IPS DF 6.9 (cell line): ENCODE measurements at regions not wholly inside any gene's neighbourhood (a gene's known extent, or its start where the extent isn't known, plus 50 kb on each side); places are given as distances from the start of the nearest gene placed in this dataset.

ENCODE experiments used
- DNase-seq: peaks from one replicate; pipeline ENCODE4 v3.0.0-alpha.2; 2013; ENCODE audit warnings: low read depth, low spot score
- H3K27ac ChIP-seq: one replicate; pipeline ENCODE4 v1.5.1; 2013; ENCODE audit warnings: low read length, control low read depth
- H3K27me3 ChIP-seq: 2 replicates; pipeline ENCODE4 v1.6.1; 2013; ENCODE audit warnings: mild to moderate bottlenecking, low read length; ENCODE audit not compliant: control insufficient read depth, insufficient read depth
- H3K36me3 ChIP-seq: 2 replicates; pipeline ENCODE4 v1.6.1; 2013; ENCODE audit warnings: low read length; ENCODE audit not compliant: control insufficient read depth, insufficient read depth
- H3K4me1 ChIP-seq: 2 replicates; pipeline ENCODE4 v1.6.1; 2013; ENCODE audit warnings: low read length; ENCODE audit not compliant: control insufficient read depth, insufficient read depth
- H3K4me3 ChIP-seq: 2 replicates; pipeline ENCODE4 v1.5.1; 2013; ENCODE audit warnings: mild to moderate bottlenecking, low read length
- H3K9me3 ChIP-seq: 2 replicates; pipeline ENCODE4 v1.6.1; 2013; ENCODE audit warnings: low read length, inconsistent platforms; ENCODE audit not compliant: control insufficient read depth, insufficient read depth
- WGBS: extraction: QIAGEN DNeasy Blood & Tissue Kit; methylation state at CpG from one replicate; pipeline ENCODE4 v1.1.7; 2013; ENCODE audit warnings: mixed read lengths, missing lambda C conversion rate; ENCODE audit not compliant: insufficient read length, insufficient coverage; 5-methylcytosine and 5-hydroxymethylcytosine counted together

- WGBS: no CpG with 5 or more reads among the region's 7 CpGs
- Histone ChIP-seq H3K4me1 (peaks cover 2% of the 10 kb centered on the region; the same call in 1 of the 2 replicates), H3K9me3 (no peaks in the 10 kb centered on the region), H3K4me3 (no peak overlapping the region), H3K27me3 (no peaks in the 10 kb centered on the region), H3K36me3 (no peaks in the 10 kb centered on the region), H3K27ac (no peak overlapping the region)
- DNase-seq: no peak
Observed at GRCh38 chr9:107597743-107598217, 108.2 kb upstream of the KLF4 start.

DNA sequence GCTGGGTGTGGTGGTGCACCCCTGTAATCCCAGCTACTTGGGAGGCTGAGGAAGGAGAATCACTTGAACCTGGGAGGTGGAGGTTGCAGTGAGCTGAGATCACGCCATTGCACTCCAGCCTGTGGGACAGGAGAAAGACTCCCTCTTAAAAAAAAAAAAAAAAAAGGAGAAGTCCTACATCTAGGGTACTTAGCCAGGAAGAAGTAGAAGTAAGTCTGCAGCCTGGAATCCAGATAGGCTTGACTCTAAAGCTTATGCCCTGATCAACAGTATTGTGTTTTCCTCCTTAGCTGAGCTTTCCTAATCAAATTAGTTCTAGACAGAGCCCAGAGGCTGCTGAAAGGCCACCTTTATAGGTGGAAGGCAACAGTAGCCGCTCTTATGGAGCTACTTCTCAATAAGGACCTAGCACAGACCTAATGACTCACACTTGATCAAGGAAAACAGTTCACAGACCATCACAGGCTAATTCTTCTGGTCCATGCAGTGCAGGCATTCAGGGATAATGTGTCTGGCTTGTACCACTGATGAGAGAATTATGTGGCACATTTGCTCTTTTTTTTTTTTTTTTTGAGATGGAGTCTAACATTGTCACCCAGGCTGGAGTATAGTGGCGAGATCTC lies 105.5 kb upstream of the KLF4 start:
- WGBS: no CpG with 5 or more reads among the region's 3 CpGs

GRCh38 chr9:107593224-107593870 lies 103.8 kb upstream of the KLF4 start:
- Histone ChIP-seq H3K9me3 (no peaks in the 10 kb centered on the region), H3K4me3 (no peak overlapping the region), H3K4me1 (no peaks in the 10 kb centered on the region), H3K27ac (no peak overlapping the region), H3K27me3 (no peaks in the 10 kb centered on the region), H3K36me3 (no peaks in the 10 kb centered on the region)
- 100% methylated on average over 1 of the region's 3 CpGs for WGBS
- no peak for DNase-seq

More for the DNA sequence above, 105.5 kb upstream of the KLF4 start:
- DNase-seq: no peak
- H3K27me3 ChIP-seq: no peaks in the 10 kb centered on the region
- H3K27ac ChIP-seq: no peak overlapping the region
- no peaks in the 10 kb centered on the region for H3K36me3 ChIP-seq
- no peak overlapping the region for H3K4me3 ChIP-seq
- peaks cover 2% of the 10 kb centered on the region; the same call in 1 of the 2 replicates for H3K4me1 ChIP-seq
- H3K9me3 ChIP-seq: no peaks in the 10 kb centered on the region

GRCh38 chr9:107592424-107592823 lies 102.9 kb upstream of the KLF4 start:
- no peaks in the 10 kb centered on the region for H3K4me1 ChIP-seq
- no peaks in the 10 kb centered on the region for H3K36me3 ChIP-seq
- no peaks in the 10 kb centered on the region for H3K27me3 ChIP-seq
- H3K9me3 ChIP-seq: no peaks in the 10 kb centered on the region
- WGBS: no CpG with 5 or more reads among the region's 7 CpGs
- H3K4me3 ChIP-seq: no peak overlapping the region
- no peak overlapping the region for H3K27ac ChIP-seq
- no peak for DNase-seq

DNA sequence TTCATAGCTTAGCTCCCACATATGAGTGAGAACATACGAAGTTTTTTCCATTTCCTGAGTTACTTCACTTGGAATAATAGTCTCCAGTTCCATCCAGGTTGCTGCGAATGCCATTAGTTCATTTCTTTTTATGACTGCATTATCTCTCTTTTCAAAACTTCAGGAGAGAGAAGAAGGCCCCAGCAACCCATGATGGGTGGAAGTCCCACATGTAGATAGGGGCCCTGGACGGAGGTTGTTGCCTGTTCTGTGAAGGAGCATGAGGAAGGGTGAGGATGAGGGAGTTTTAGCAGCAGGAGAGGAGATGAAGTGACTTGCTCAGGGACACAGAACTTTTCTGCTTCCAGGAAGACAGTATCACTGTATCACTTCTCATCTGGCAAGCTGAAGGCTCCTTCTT lies 102.2 kb upstream of the KLF4 start:
- WGBS: no CpG with 5 or more reads among the region's 3 CpGs
- H3K27me3 ChIP-seq: no peaks in the 10 kb centered on the region

GRCh38 chr9:107588393-107588792 lies 98.8 kb upstream of the KLF4 start:
- Histone ChIP-seq H3K9me3 (no peaks in the 10 kb centered on the region), H3K36me3 (no peaks in the 10 kb centered on the region), H3K4me1 (no peaks in the 10 kb centered on the region), H3K4me3 (no peak overlapping the region), H3K27me3 (no peaks in the 10 kb centered on the region), H3K27ac (no peak overlapping the region)
- no CpG with 5 or more reads among the region's 6 CpGs for WGBS
- DNase-seq: no peak

More for the DNA sequence above, 102.2 kb upstream of the KLF4 start:
- Histone ChIP-seq H3K27ac (no peak overlapping the region), H3K9me3 (no peaks in the 10 kb centered on the region), H3K4me1 (no peaks in the 10 kb centered on the region), H3K36me3 (no peaks in the 10 kb centered on the region), H3K4me3 (no peak overlapping the region)
- DNase-seq: no peak

DNA sequence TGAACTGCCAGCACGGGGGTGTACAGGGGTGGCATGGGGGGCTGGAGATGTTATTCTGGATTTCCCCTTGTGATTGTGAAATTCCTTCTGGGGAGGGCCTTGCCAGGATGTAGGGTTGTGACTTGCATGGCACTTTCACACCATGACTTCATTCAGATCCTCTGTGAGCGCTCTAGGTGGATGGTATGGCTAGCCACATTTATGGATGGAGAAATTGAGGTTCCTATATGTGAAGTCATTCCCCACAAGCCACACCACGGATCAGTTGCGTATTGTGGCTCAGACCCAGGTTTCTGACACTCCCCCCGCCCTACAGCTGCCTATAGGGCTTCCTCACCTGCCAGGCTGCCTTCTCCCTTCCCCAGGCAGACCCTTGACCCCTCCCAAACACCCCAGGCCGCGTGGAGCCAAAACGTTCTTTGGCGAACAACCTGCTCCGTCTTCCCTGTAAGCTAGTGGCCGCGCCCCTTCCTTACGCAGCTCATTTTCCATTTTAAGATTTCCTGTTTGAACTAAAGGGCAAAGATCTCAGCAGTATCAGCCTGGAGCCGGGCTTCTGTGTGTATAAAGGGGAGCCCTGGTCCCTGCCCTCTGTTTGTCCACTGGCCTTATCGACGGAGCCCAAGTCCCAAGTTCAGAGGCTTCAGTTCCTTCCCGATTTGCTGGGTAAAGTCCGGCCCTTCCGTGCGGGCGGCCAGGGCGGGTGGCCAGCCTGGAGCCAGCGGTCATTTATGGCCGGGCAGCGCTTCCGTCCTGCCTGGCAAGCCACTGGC lies 97.8 kb upstream of the KLF4 start:
- no CpG with 5 or more reads among the region's 26 CpGs for WGBS
- Histone ChIP-seq H3K9me3 (no peaks in the 10 kb centered on the region), H3K4me1 (no peaks in the 10 kb centered on the region), H3K27ac (no peak overlapping the region), H3K4me3 (no peak overlapping the region), H3K27me3 (no peaks in the 10 kb centered on the region), H3K36me3 (no peaks in the 10 kb centered on the region)
- DNase-seq: no peak

GRCh38 chr9:107586493-107586892 lies 96.9 kb upstream of the KLF4 start:
- no peaks in the 10 kb centered on the region for H3K27me3 ChIP-seq
- H3K9me3 ChIP-seq: no peaks in the 10 kb centered on the region
- DNase-seq: no peak
- WGBS: no CpG with 5 or more reads among the region's 3 CpGs
- no peaks in the 10 kb centered on the region for H3K4me1 ChIP-seq
- no peak overlapping the region for H3K4me3 ChIP-seq
- no peaks in the 10 kb centered on the region for H3K36me3 ChIP-seq
- H3K27ac ChIP-seq: no peak overlapping the region

GRCh38 chr9:107585465-107585864 lies 95.9 kb upstream of the KLF4 start:
- DNase-seq: no peak
- H3K27ac ChIP-seq: no peak overlapping the region
- no peaks in the 10 kb centered on the region for H3K36me3 ChIP-seq
- no peak overlapping the region for H3K4me3 ChIP-seq
- WGBS: no CpG with 5 or more reads among the region's 3 CpGs
- no peaks in the 10 kb centered on the region for H3K9me3 ChIP-seq
- H3K27me3 ChIP-seq: no peaks in the 10 kb centered on the region
- H3K4me1 ChIP-seq: no peaks in the 10 kb centered on the region

DNA sequence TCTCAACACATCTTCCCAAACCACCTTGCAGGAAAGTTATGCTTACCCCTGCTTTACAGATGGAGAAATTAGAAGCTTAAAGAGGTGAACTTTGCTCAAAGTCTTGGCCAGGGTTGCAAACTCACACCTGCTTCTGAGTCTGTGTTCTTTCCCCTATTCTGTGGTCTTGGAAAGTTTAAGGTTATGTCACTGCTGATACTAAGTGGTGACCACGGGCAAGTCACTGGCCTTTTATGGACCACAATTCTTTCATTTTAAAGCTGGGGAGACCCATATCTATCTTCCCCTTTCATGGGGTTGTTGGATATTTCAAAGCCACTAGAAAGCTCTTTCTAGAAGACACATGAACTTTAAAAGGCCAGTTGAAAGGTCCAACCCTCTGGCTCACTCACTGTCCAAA lies 95.4 kb upstream of the KLF4 start:
- no peak for DNase-seq
- Histone ChIP-seq H3K27me3 (no peaks in the 10 kb centered on the region), H3K4me1 (no peaks in the 10 kb centered on the region), H3K36me3 (no peaks in the 10 kb centered on the region), H3K4me3 (no peak overlapping the region), H3K9me3 (no peaks in the 10 kb centered on the region), H3K27ac (no peak overlapping the region)
- no CpG with 5 or more reads among the region's 1 CpG for WGBS
